GM10847 (cell line): ENCODE measurements at regions not wholly inside any gene's neighbourhood (a gene's known extent, or its start where the extent isn't known, plus 50 kb on each side); places are given as distances from the start of the nearest gene placed in this dataset.

Source experiments
- POLR2A ChIP-seq: IDR thresholded peaks from 2 replicates; pipeline ENCODE4 v1.6.1; 2011; ENCODE audit not compliant: insufficient read length; ENCODE audit errors: extremely low read depth

DNA sequence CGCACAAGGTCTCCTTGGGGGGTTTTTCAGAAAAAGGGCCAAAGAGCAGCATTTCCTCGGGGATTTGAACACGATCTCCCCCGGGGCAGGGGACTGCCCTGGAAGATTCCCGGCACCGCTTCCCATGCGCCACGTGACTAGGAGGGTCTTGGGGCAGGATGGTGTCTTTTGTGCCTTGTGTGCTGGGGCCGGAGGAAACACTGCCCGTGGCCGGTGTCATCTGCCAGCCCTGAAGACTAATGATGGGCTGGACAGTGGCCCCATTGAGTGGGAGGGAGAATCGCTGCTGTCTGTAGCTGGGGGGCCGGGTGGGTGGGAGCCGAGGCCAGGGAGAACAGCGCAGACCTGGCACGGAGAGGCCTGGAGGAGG is 315.1 kb downstream of the SEC14L1 start:
- TF ChIP-seq POLR2A: no peak

DNA sequence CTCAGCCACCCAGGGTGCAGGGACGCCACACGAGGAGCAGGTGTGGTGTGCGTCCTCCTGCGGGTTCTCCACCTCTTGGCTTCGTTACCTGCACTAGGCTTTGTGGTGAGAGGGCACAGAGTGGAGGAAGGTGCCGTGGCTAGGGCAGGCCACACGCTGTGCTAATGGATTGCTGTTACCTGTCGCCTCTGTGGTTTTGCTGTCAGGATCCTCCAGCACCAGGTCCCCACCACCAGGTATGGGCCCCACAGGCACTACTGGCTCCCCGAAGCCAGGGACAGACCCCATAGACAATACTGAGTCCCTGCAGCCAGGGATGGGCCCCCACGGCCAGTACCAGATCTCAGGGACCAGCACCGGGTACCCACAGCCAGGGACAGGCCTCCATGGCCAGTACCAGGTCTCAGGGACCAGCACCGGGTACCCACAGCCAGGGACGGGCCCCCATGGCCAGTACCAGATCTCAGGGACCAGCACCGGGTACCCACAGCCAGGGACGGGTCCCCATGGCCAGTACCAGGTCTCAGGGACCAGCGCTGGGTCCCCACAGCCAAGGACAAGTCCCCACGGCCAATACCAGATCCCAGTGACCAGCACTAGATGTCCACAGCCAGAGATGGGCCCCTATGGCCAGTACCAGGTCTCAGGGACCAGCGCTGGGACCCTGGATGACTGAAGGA is 315.6 kb downstream of the SEC14L1 start:
- TF ChIP-seq POLR2A: no peak

DNA sequence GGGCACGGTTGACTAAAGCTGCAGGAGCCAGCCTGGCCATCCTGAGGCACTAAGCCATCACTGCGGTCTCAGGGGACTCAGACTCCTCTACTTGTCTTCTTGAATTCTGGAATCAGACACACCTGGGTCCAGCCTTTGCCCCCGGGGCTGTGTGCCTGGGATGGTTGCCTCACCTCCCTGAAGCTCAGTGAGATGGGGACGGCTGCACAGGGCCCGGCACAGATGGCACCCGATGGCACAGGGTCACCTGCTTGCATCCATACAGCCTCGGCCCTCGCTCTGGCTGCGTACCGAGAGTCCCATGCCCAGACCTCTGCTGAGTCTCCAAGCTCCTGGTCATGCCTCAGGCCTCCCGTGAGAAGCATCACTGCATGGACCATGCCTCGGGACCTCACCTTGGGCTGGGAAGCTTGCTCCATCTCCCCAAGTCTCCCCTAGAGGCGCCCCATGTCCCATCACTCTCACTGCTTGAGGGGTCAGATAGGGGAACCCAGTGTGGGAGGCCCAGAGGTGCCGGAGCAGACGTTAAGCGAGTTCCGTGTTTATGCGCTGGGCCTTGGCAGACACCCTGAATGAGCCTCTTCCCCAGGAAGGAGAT is 316.3 kb downstream of the SEC14L1 start:
- TF ChIP-seq POLR2A: no peak

DNA sequence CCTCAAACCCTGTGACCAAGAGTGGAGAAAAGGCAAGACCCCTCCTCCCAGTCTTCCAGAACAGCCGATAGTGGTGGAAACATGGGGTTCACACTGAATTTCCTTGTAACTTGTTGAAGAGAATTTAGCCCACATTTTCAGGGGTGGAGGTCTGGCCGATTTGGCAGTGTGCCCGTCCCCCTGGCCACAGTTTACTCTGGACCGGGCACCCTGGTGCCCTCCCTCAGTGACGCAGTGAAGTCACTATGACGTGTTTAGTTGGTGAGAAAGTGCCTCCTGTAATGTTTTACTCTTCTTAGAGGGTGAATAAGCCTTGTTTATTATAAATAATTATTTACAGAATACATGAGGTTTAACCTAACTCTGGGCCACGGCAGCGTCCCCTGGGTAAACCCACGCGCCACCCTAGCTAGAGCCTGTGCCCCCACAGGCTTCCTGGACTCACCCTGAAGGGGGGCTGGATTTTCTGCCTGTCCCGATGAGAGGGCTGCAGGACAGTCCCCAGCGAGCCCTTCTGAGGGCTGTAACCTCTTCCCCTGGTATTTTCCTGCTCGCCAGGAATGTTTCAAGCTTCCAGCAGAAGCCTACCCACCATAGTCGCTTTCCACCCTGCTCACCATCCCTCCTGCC is 316.9 kb downstream of the SEC14L1 start:
- TF ChIP-seq POLR2A: no peak

DNA sequence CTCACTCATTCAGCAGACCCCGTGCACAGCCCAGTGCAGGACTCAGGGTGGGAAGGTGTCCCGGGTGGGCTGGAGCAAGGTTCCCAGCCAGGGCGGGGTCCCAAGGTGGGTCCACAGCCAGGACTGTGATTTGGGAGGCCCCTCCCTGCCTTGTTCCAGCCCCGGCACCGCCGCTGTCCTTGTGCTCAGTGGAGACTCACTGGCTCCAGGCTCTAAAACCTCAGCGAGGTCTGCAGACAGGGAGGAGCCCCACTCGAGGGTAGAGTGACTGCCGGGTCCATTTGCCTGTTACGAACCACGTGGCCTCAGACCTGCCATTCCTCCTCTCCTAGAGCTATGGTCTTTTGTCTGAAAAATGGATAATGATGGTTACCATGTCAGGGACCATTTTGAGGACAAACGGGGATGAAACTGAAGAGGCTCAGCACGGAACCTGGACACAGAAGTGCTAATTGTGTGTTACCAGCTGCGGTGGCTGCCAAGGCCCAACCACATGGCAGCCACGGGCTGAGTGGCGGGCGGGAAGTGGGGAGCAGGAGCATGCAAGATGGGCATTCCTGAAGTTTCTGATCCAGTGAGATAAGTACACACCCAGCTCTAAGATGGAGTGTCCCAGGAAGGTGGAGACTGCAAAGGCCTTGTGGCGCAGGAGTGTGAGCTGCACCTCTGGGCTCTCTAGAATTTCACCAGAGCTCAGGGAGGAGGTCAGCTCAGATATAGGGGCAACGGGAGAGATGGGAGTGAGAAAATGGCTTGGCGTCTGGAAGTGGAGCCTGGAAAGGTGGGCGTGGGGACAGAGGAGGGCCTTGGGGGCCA is 317.6 kb downstream of the SEC14L1 start:
- no peak for TF ChIP-seq POLR2A

DNA sequence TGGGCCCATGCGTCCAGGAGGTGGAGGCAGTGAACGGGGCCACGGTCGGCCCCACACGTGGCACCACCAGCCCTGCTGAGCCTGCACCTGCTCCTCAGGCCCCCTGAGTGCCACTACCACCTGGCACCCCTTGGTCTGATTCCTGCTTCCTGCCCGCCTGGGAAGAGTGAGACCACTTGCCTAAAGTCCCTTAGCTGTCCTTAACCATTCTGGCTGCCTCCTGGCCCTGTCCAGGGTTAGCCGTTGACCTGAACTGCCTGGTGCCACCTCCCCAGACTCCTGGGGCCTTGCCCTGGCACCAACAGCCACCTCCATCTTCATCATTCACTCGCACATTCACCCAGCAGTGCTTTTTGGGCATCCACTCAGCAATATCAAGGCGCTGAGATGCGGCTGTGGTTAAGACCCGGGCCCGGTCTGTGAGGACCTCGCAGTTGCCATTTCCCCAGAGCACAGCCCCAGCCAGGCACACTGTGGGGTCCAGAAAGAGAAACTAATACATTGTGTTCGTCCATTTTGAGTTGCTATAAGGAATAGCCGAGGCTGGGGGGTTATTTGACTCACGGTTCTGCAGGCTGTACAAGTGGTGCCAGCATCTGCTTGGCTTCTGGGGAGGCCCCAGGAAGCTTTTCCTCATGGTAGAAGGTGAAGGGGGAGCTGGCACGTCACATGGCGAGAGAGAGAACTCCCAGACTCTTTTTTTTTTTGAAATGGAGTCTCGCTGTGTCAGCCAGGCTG is 318.4 kb downstream of the SEC14L1 start:
- no peak for TF ChIP-seq POLR2A

DNA sequence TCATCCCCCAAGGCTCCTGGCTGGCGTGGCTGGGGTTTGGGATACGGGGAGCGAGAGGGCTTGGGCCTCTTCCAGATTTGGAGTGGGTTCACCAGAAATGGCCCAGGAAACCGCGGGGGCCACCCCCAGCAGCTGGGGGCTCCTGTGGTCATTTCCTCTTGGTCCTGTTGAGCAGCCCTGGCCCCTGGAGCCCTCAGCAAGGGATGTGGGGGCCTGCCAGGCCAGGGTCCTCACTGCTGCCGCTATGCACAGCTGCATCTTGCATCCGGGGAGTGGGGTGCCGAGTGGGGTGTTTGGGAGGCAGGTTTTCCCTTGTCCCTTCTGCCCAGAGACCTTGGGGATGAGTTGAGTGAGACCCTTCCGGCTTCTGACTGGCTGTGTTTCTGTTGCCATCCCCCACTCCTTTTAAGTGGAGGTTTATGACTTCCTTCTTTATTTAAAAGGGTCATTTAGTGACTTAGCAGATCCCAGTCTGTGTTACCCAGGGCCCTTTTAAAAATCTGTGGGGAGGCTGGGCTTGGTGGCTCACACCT is 319.8 kb downstream of the SEC14L1 start:
- no peak for TF ChIP-seq POLR2A

DNA sequence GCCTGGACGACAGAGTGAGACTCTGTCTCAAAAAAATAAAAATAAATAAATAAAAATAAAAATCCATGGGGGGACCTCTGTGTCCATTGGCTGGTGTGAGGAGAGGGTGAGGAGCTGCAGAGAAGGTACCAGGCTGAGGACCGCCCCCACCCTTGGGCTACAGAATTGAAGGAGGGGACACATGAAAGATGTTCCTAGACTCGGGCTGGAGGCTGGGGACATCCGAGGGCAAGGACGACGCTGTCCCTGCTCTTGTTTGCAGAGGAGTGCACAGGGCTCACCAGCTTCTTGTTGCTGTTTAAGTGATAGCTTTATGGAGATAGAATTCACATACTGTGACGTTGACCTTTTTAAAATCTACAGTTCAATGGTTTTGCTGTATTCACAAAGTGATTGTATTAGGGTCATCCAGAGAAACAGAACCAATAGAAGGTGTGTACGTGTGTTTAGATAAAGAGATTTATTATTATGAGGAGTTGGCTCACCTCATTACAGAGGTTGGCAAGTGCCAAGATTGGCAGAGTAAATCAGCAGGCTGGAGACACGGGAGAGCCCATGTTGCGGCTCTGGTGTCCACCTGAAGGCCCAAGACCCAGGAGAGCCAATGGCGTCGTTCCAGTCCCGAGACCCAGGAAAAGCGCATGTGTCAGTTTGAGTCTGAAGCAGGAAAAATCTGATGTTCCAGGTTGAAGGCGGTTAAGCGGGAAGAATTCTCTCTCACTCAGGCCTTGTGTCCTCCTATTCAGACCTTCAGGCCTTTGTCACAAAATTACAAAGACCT is 320.7 kb downstream of the SEC14L1 start:
- TF ChIP-seq POLR2A: no peak

DNA sequence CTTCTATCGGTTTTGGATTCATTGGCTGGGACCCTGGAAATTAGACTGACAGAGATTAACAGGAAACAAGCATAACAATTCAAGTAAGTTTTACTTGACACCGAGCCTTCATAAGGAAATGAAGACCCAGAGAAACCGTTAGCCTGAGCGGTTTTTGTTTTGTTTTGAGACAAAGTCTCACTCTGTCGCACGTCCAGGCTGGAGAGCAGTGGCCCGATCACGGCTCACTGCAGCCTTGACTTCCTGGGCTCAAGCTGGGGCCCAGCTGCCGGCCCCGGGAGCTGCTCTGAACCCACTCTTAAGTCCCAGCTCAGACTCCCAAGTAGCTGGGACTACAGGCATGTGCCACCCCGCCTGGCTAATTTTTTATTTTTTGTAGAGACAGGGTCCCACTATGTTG is 321.3 kb downstream of the SEC14L1 start:
- TF ChIP-seq POLR2A: no peak

DNA sequence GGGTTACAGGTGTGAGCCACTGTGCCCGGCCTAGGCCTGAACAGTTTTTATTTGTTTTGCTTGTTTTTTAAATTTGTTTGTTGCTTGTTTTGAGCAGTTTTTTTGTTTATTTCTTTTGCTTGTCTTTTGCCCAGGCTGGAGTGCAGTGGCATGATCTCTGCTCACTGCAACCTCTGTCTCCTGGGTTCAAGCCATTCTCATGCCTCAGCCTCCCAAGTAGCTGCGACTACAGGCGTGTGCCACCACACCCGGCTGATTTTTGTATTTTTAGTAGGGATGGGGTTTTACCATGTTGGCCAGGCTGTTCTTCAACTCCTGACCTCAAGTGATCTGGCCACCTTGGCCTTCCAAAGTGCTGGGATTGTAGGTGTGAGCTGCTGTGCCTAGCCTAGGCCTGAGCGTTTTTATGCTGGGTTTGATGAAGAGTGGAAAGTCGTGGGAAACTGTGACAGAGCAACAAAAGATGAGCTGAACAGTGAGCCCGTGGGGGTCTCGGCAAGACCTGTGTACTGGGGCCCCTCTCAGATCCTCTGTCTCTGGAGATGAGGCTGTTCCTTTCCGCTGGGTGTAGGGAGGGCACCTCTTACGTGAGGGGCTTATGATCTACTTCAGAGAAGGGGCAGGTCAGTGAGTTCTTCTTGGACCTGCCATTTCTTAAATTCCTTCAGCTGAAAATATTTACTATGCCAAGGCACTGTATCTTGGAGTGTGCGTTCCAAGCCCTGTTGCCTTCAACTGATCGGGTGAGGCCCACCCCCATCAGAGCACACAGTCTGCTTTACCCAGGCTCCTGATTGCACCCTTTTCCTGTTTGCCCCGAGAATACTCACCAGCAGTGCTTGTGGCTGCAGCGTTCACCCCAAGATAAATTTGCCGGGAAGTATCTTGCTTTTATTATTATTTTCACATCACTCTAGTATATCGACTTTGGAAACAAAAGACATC is 322.1 kb downstream of the SEC14L1 start:
- no peak for TF ChIP-seq POLR2A

DNA sequence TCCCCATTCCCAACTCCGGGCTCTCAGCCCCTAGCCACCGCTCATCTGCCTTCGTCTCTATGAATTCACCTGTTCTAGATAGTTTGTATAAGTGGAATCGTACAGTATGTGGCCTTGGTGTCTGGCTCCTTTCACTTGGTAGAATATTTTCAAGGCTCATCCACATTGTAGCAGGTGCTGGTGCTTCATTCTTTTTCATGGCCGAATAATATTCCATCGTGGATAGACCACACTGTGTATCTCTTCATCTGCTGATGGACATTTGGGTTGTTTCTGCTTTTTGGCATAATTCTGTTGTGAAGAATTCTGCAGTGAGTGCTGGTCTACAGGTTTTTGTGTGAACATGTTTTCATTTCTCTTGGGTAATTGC is 324.2 kb downstream of the SEC14L1 start:
- no peak for TF ChIP-seq POLR2A

DNA sequence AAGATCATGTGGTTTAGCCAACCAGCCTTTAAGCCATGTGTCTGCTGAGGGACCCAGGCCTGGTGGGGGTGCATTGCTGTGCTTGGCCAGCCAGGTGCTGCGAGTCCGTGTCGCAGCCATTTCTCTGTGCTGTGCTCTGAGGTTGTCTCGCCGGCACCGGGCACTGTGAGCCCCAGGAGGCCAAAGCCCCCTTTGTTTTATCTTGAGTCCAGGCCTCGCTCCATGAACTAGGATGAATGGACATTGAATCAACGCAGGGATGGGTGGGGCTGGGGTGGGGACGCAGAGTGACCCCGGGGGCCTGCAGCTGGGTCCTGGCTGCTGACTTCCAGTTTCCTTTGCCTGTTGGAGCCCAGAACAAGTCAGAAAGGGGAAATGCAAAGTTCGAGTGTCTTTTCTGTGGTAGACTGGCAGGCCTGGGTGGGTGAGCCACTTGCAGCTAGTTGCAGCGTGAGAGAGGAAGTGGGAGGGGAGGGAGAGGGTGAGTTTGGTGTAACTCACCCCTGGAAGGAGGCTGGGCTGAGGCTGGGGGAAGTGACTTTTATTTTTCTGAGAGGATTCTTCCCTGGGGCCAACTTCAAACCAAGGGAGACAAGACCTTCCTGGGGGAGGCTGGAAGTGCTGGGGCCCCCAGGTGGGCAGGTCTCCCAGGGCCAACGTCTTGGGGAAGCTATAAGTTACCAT is 324.7 kb downstream of the SEC14L1 start:
- no peak for TF ChIP-seq POLR2A

DNA sequence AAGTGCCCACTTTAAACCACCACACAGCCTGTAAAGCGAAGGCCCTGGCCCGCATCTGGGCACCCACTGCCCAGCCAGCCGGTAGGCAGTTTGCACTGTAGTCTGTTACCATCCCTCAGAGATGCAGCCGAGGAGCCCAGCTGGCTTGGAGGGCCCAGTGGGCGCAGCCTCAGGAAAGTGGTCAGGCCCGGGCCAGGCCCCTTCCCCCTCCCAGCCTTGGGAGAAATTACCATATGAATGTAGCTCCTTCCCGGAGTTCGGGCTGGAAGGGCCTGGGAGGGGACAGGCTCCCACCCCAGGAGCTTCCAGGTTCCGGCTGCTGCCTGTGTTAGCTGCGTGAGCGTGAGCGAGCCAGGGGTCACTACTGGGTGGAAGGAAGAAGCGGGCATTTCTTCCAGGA is 325.4 kb downstream of the SEC14L1 start:
- no peak for TF ChIP-seq POLR2A
